B cell (primary cell): ENCODE measurements at regions not wholly inside any gene's neighbourhood (a gene's known extent, or its start where the extent isn't known, plus 50 kb on each side); places are given as distances from the start of the nearest gene placed in this dataset.

Source experiments
- CTCF ChIP-seq: fragments of 200-600 bp; IDR thresholded peaks from one replicate; pipeline ENCODE4 v1.8.0; 2022; ENCODE audit warnings: antibody characterized with exemption, mild to moderate bottlenecking
- EZH2 ChIP-seq: IDR thresholded peaks from 2 replicates; pipeline ENCODE4 v1.6.1; 2012; ENCODE audit warnings: borderline replicate concordance, low read depth, mild to moderate bottlenecking, moderate library complexity, low read length; ENCODE audit not compliant: insufficient read depth, poor library complexity, severe bottlenecking

DNA sequence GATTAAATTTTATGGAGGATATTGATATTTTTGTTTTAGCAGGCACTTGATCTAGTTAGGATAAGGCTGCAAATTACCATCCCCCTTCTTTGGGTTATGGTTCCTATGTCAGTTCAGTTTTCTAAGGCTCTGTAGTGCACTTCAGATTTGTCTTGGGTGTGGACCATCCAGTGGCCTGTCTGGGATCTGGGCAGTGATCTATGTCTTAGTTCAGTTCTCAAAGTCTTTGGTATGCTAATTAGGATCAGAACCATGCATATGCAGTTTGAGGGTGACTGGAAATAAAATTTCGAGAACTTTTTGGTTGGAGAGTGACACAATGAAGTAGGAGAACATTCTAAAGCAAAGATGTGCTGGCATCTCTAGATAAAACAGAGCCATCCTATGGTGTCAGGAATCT, 388.2 kb downstream of the MID1IP1 start:
- no peak for TF ChIP-seq CTCF
- TF ChIP-seq EZH2: no peak
